MCF 10A (cell line): ENCODE measurements at regions not wholly inside any gene's neighbourhood (a gene's known extent, or its start where the extent isn't known, plus 50 kb on each side); places are given as distances from the start of the nearest gene placed in this dataset.

Source experiments
- BruUV-seq: library from RNA; stranded (reverse); fragments of 400-500 nt; replicated peaks from 2 replicates; lab custom pipeline; 2021; lab: Mats Ljungman, UMichigan
- CTCF ChIA-PET: fragments of 300-600 bp; sonication (Branson Sonifier 250); formaldehyde crosslinking; extraction: SDS; loops from one replicate; lab custom pipeline; 2021; ENCODE audit warnings: antibody characterized with exemption, inconsistent platforms; lab: Yijun Ruan, JAX
- POLR2A ChIA-PET: fragments of 300-600, 350-650 bp; sonication (Branson Sonifier 250); formaldehyde crosslinking; extraction: SDS; loops from one replicate; lab custom pipeline; 2020; ENCODE audit warnings: antibody characterized with exemption, inconsistent platforms; lab: Yijun Ruan, JAX
- DNase-seq: peaks from one replicate; pipeline ENCODE4 v3.0.0-alpha.2; 2018; ENCODE audit not compliant: unreplicated experiment
- H3K27ac Mint-ChIP-seq: one replicate; pipeline ENCODE4 v1.8.0; 2022; ENCODE audit warnings: mild to moderate bottlenecking, low read depth, mixed read lengths; ENCODE audit not compliant: unreplicated experiment
- H3K27me3 Mint-ChIP-seq: one replicate; pipeline ENCODE4 v1.8.0; 2022; ENCODE audit warnings: mixed read lengths; ENCODE audit not compliant: insufficient read depth, unreplicated experiment
- H3K36me3 Mint-ChIP-seq: one replicate; pipeline ENCODE4 v1.8.0; 2022; ENCODE audit warnings: mild to moderate bottlenecking, moderate library complexity, mixed read lengths; ENCODE audit not compliant: insufficient read depth, unreplicated experiment
- H3K4me1 Mint-ChIP-seq: one replicate; pipeline ENCODE4 v1.8.0; 2022; ENCODE audit warnings: mixed read lengths; ENCODE audit not compliant: insufficient read depth, unreplicated experiment
- H3K4me3 Mint-ChIP-seq: one replicate; pipeline ENCODE4 v1.8.0; 2022; ENCODE audit warnings: mild to moderate bottlenecking, moderate library complexity, mixed read lengths; ENCODE audit not compliant: unreplicated experiment
- H3K9me3 Mint-ChIP-seq: one replicate; pipeline ENCODE4 v1.8.0; 2022; ENCODE audit warnings: mixed read lengths; ENCODE audit not compliant: unreplicated experiment
- intact Hi-C: fragments of 100-400 bp; cut with micrococcal nuclease; formaldehyde crosslinking; loops from 2 replicates; pipeline ENCODE4 v1.14.1; 2022
- TF ChIP-seq, protein P1 (sequence below): fragments of 200-600 bp; IDR thresholded peaks from one replicate; pipeline ENCODE4 v1.8.0; 2022; ENCODE audit warnings: antibody characterized with exemption, mild to moderate bottlenecking; ENCODE audit not compliant: unreplicated experiment

DNA sequence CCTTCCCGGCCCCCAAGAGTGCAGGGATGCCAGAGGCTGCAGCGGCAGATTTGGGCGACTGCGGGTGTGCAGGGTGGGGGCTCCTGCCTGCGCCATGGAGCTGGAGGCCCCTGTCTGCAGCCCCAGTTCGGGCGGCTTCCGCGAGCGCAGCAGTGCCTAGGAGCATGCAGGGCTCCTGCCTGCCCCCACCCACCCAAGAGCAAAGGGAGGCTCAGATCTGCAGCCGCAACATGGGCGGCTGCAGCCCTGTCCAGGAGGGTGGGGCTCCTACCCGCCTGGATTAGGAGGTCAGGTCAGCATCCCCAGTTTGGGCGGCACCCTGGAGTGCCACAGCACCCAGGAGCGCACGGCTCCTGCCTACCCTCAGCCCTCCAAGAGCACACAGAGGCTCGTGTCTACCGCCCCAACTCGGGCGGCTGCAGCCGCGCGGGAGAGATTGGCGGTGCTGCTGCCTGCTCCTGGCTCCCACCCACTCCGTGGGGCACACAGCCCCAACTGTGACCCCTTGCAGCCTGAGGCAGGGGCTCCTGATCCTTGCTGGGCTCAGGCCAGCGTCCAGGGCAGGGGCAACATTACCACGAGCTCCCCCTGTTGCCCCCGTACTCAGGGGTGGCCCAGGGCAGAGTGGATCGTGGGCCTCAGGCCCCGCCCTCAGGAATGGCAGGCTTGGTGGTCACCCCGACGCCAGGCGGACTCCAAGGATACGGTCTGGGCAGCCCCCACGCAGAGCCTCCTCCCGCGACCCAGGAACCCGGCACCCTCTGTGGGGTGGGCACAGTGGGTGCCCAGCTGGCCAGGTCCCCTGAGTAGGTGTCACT, 55.5 kb upstream of the UNC93A start:
- no TSS peak for BruUV-seq
- Mint-ChIP-seq H3K4me3 (no peak overlapping the region), H3K27me3 (peaks cover 63% of the 10 kb centered on the region), H3K4me1 (no peaks in the 10 kb centered on the region), H3K9me3 (no peaks in the 10 kb centered on the region), H3K36me3 (no peaks in the 10 kb centered on the region), H3K27ac (no peak overlapping the region)
- ChIA-PET CTCF (no interaction called here), POLR2A (no interaction called here)
- intact Hi-C loops, result no loop called here
- no peak for DNase-seq
- TF ChIP-seq, protein P1, sequence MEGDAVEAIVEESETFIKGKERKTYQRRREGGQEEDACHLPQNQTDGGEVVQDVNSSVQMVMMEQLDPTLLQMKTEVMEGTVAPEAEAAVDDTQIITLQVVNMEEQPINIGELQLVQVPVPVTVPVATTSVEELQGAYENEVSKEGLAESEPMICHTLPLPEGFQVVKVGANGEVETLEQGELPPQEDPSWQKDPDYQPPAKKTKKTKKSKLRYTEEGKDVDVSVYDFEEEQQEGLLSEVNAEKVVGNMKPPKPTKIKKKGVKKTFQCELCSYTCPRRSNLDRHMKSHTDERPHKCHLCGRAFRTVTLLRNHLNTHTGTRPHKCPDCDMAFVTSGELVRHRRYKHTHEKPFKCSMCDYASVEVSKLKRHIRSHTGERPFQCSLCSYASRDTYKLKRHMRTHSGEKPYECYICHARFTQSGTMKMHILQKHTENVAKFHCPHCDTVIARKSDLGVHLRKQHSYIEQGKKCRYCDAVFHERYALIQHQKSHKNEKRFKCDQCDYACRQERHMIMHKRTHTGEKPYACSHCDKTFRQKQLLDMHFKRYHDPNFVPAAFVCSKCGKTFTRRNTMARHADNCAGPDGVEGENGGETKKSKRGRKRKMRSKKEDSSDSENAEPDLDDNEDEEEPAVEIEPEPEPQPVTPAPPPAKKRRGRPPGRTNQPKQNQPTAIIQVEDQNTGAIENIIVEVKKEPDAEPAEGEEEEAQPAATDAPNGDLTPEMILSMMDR, result no peak

DNA sequence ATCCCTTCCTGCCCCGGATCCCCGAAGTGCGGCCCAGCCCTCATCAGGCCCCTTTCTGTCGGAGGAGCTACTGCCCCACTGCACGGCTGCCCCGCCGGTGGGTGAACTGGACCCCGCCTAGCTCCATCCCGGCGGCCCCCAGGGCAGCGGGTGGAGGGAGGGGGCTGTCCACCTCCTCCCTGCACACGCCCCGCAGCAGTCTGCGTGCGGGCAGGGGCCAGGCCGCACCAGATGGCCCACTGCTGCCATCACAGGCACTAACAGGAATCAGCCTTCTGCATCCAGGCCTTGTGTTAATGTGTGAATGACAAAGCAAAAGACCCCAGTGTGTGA, 54.9 kb upstream of the UNC93A start:
- ChIA-PET CTCF (interaction anchor here (0.6 kb wide), 1 partner anchor 88 kb away, joined by 3 read pairs; no protein-coding TSS in a partner anchor), POLR2A (no interaction called here)
- Mint-ChIP-seq H3K36me3 (no peaks in the 10 kb centered on the region), H3K9me3 (no peaks in the 10 kb centered on the region), H3K4me3 (no peak overlapping the region), H3K4me1 (no peaks in the 10 kb centered on the region), H3K27ac (no peak overlapping the region), H3K27me3 (peaks cover 57% of the 10 kb centered on the region)
- TF ChIP-seq, protein P1, result no peak
- no TSS peak for BruUV-seq
- intact Hi-C loops, result no loop called here
- no peak for DNase-seq

DNA sequence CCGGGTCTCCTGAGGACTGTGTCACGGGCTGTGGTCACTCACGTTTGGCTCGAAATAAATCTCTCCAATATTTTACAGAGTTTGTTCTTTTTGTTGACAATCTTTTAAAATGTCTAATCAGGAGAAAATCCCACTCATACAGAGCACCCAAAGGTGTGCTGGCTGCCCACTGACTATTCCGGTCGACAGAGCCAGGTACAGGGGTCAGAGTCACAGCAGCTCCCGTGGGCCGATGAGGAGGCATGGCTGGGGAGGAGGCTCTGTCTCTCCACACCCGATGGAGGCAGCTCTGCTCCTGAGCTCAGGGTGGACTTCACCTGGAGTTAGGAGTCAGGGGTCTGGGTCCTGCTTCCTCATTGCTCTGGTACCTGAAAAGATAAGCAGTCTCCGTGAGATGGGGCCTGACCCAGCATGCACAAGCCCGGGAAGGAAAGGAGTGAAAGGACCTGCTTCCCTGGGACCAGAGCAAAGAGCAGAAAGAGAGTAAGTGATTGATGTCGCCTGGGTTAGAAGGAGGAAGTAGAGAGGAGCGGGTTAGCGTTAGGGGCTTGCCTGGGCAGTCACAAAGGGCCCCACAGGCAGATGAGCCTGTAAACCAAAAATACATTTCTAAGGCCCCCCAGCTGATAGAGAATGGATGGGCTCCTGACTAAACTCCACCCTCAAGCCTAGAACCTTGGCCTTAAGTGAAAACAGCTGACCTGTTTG, 53.5 kb upstream of the UNC93A start:
- CTCF ChIA-PET, result no interaction called here
- intact Hi-C loops, result no loop called here
- no peaks in the 10 kb centered on the region for H3K9me3 Mint-ChIP-seq
- no peaks in the 10 kb centered on the region for H3K36me3 Mint-ChIP-seq
- TF ChIP-seq, protein P1, result no peak
- H3K27ac Mint-ChIP-seq, result no peak overlapping the region
- H3K4me3 Mint-ChIP-seq, result no peak overlapping the region
- no TSS peak for BruUV-seq
- POLR2A ChIA-PET, result no interaction called here
- H3K4me1 Mint-ChIP-seq, result no peaks in the 10 kb centered on the region
- H3K27me3 Mint-ChIP-seq, result peaks cover 47% of the 10 kb centered on the region
- DNase-seq, result no peak

DNA sequence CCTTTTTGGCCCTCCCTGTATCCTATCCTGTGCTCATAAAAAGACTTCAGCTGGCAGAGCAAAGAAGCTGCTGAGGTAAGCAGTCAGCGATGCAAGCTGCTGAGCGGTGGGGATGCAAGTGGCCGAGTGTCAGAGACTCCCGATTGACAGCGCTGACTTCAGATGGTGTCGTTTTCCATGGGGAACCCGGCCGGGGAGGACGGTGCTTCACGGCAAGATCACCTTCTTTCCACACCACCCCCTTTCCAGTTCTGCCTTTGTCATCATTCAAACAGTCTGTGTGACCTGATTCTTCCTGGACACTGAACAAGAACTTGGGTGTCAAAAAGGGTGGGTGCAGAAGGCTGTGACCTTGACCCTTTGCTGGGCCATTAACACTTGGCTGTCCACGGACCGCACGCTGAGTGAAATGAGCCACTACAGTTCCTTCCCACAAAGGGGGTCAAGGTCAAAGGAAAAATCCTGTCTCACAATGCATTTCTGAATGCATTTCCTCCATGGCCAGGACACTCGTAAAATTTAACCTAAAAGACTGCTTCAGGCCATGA, 52.9 kb upstream of the UNC93A start:
- no peak for DNase-seq

More for the DNA sequence above, 52.9 kb upstream of the UNC93A start:
- Mint-ChIP-seq H3K27me3 (peaks cover 47% of the 10 kb centered on the region), H3K36me3 (no peaks in the 10 kb centered on the region), H3K4me3 (no peak overlapping the region), H3K4me1 (no peaks in the 10 kb centered on the region), H3K27ac (no peak overlapping the region), H3K9me3 (no peaks in the 10 kb centered on the region)
- no TSS peak for BruUV-seq
- intact Hi-C loops, result no loop called here
- TF ChIP-seq, protein P1, result no peak
- ChIA-PET POLR2A (no interaction called here), CTCF (no interaction called here)
